ENCODE measurements at regions not wholly inside any gene's neighbourhood (a gene's known extent, or its start where the extent isn't known, plus 50 kb on each side); places are given as distances from the start of the nearest gene placed in this dataset.
"Not testable (repeated sequence)": the region's sequence is repeated elsewhere in the genome, so short reads cannot be mapped to it uniquely, and the experiment has no call there.

- no peak for DNase-seq
Observed at GRCh38 chrY:16480031-16480430, 1400.0 kb downstream of the CDY2B start.

GRCh38 chrY:16474053-16474452, 1406.0 kb downstream of the CDY2B start:
- no peak for DNase-seq

GRCh38 chrY:16454799-16455198, 1425.2 kb downstream of the CDY2B start:
- no peak for DNase-seq

GRCh38 chrY:16446152-16446551, 1433.9 kb downstream of the CDY2B start:
- peak; percentile 0 for DNase-seq

DNA sequence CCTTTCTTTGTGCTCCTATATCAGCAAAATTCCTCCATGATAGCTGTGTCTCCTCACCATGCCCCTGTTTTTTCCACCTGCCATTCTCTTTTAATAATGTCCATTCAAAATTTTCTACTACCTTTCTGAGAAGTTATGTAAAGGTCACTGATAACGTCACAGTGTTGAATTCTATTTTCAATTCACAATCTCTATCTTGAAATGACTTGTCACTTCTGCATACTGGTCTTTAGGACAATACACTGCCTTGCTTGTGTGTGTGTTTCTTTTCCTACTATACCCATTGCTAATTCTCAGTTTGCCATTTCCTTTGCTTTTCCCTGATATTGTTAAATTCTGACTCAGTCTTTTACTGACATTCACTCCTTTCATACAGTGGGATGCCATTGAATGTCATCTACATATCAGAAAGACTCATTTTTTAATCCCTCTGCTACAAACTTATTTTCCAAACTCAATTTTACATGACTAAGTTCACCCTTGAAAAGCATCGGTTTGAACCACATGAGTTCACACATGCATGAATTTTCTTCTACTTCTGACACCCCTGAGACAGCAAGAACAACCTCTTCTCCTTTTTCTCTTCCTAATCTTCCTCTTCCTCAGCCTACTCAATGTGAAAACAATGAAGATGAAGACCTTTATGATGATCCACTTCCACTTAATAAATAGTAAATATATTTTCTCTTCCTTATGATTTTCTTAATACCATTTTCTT, 1470.7 kb downstream of the CDY2B start:
- not testable (repeated sequence) for DNase-seq

GRCh38 chrY:16379458-16379857, 1500.6 kb downstream of the CDY2B start:
- DNase-seq: not testable (repeated sequence)

DNA sequence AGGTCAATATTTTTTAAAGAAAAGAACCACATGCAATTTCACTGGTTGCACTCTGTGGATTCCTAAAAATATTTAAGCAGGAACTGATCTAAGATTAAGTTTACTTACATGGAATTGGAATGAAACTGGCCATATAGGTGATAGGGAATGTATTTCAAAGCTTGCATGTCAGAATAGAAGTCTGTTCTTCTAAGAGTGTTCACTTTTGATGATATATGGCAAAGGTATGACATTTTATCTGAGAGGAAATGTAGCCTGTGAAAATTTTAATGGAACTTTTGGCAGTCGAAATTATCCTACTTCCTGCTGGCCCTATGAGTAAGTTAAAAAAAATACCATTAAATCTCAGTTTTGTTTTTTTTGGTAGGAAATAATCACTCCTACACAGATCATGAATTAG, 1538.4 kb downstream of the CDY2B start:
- not testable (repeated sequence) for DNase-seq

- not testable (repeated sequence) for DNase-seq
Observed at GRCh38 chrY:16330032-16330758, 1549.8 kb downstream of the CDY2B start.

GRCh38 chrY:16329135-16329820, 1550.7 kb downstream of the CDY2B start:
- DNase-seq: not testable (repeated sequence)
